ENCODE measurements at regions not wholly inside any gene's neighbourhood (a gene's known extent, or its start where the extent isn't known, plus 50 kb on each side); places are given as distances from the start of the nearest gene placed in this dataset.
"Not testable (repeated sequence)": the region's sequence is repeated elsewhere in the genome, so short reads cannot be mapped to it uniquely, and the experiment has no call there.

GRCh38 chr4:102204634-102205033 lies 140.6 kb downstream of the SLC39A8 start:
- TF ChIP-seq, protein P1, sequence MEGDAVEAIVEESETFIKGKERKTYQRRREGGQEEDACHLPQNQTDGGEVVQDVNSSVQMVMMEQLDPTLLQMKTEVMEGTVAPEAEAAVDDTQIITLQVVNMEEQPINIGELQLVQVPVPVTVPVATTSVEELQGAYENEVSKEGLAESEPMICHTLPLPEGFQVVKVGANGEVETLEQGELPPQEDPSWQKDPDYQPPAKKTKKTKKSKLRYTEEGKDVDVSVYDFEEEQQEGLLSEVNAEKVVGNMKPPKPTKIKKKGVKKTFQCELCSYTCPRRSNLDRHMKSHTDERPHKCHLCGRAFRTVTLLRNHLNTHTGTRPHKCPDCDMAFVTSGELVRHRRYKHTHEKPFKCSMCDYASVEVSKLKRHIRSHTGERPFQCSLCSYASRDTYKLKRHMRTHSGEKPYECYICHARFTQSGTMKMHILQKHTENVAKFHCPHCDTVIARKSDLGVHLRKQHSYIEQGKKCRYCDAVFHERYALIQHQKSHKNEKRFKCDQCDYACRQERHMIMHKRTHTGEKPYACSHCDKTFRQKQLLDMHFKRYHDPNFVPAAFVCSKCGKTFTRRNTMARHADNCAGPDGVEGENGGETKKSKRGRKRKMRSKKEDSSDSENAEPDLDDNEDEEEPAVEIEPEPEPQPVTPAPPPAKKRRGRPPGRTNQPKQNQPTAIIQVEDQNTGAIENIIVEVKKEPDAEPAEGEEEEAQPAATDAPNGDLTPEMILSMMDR (conservative IDR thresholded peaks at IDR 0.05; ENCODE audit: low read depth, low read length) = not testable (repeated sequence)
- TF ChIP-seq FOS (IDR thresholded peaks at IDR 0.05; ENCODE audit: low read depth, low read length); SMC3 (IDR thresholded peaks at IDR 0.05; ENCODE audit: low read depth, low read length); RAD21 (IDR thresholded peaks at IDR 0.05; ENCODE audit: low read length): not testable (repeated sequence)
